GM18861 (cell line): ENCODE measurements at regions not wholly inside any gene's neighbourhood (a gene's known extent, or its start where the extent isn't known, plus 50 kb on each side); places are given as distances from the start of the nearest gene placed in this dataset.

Experiments
- ATAC-seq: cut with Tn5 transposase; IDR thresholded peaks from one replicate; pipeline ENCODE4 v1.9.1; 2021; ENCODE audit not compliant: unreplicated experiment

- ATAC-seq, result no peak
These were observed 116.6 kb downstream of the IRF8 start for GRCh38 chr16:86015606-86016005.

GRCh38 chr16:86016201-86016965 lies 117.4 kb downstream of the IRF8 start:
- no peak for ATAC-seq

- no peak for ATAC-seq
These were observed 119.1 kb downstream of the IRF8 start for GRCh38 chr16:86018071-86018470.

- no peak for ATAC-seq
These were observed 119.5 kb downstream of the IRF8 start for GRCh38 chr16:86018487-86018886.

GRCh38 chr16:86018941-86019340 lies 120.0 kb downstream of the IRF8 start:
- ATAC-seq, result no peak

- ATAC-seq, result no peak
These were observed 120.6 kb downstream of the IRF8 start for GRCh38 chr16:86019446-86020047.

GRCh38 chr16:86020971-86021370 lies 122.0 kb downstream of the IRF8 start:
- ATAC-seq, result no peak

- no peak for ATAC-seq
These were observed 123.5 kb downstream of the IRF8 start for GRCh38 chr16:86022381-86022960.

- no peak for ATAC-seq
These were observed 125.2 kb downstream of the IRF8 start for GRCh38 chr16:86024210-86024609.

GRCh38 chr16:86025706-86026105 lies 126.7 kb downstream of the IRF8 start:
- ATAC-seq, result no peak

GRCh38 chr16:86026171-86026910 lies 127.4 kb downstream of the IRF8 start:
- ATAC-seq, result no peak

- ATAC-seq, result no peak
These were observed 128.0 kb downstream of the IRF8 start for GRCh38 chr16:86026916-86027315.

GRCh38 chr16:86027373-86028126 lies 128.6 kb downstream of the IRF8 start:
- ATAC-seq, result no peak

GRCh38 chr16:86029131-86029741 lies 130.3 kb downstream of the IRF8 start:
- no peak for ATAC-seq

- no peak for ATAC-seq
These were observed 131.2 kb downstream of the IRF8 start for GRCh38 chr16:86030116-86030515.

- no peak for ATAC-seq
These were observed 132.2 kb downstream of the IRF8 start for GRCh38 chr16:86031141-86031678.

GRCh38 chr16:86033016-86033474 lies 134.1 kb downstream of the IRF8 start:
- no peak for ATAC-seq

- ATAC-seq, result no peak
These were observed 135.0 kb downstream of the IRF8 start for GRCh38 chr16:86033971-86034370.

GRCh38 chr16:86034421-86034919 lies 135.5 kb downstream of the IRF8 start:
- ATAC-seq, result no peak

- no peak for ATAC-seq
These were observed 136.9 kb downstream of the IRF8 start for GRCh38 chr16:86035906-86036305.
